Thoracic aorta (tissue), 2 donors: ENCODE measurements at regions not wholly inside any gene's neighbourhood (a gene's known extent, or its start where the extent isn't known, plus 50 kb on each side); places are given as distances from the start of the nearest gene placed in this dataset.
A peak's percentile ranks its signal among the peaks of the same experiment; 100 is the strongest.

Experiments used
- ATAC-seq: fragments of 150-250 bp; one replicate; pipeline ENCODE4 v1.8.0; 2017; ENCODE audit warnings: low read depth; ENCODE audit not compliant: insufficient number of reproducible peaks, low FRiP score
- DNase-seq: peaks from one replicate; pipeline ENCODE4 v3.0.0-alpha.2; 2020; ENCODE audit warnings: low spot score
- H3K27ac ChIP-seq, 2 donors: fragments of 200-600 bp; sonication (generic); 1 replicate in 1 of 2; 2 replicates in 1 of 2; pipeline ENCODE4 v1.5.1; 2016; ENCODE audit warnings: mild to moderate bottlenecking in 2 of 2, moderate library complexity in 2 of 2
- H3K27me3 ChIP-seq: fragments of 200-600 bp; sonication (generic); replicated peaks from 2 replicates; pipeline ENCODE4 v1.6.0; 2016; ENCODE audit warnings: mild to moderate bottlenecking; ENCODE audit not compliant: insufficient read depth
- H3K36me3 ChIP-seq: fragments of 200-600 bp; sonication (generic); one replicate; pipeline ENCODE4 v1.5.1; 2016
- H3K4me1 ChIP-seq, 2 donors: fragments of 200-600 bp; sonication (generic); 1 replicate in 1 of 2; 2 replicates in 1 of 2; pipeline versions ENCODE4 v1.5.1 to v1.6.0; 2016; ENCODE audit warnings: low read depth in 2 of 2, mild to moderate bottlenecking in 1 of 2; ENCODE audit not compliant: control insufficient read depth in 1 of 2
- H3K4me3 ChIP-seq: fragments of 200-600 bp; sonication (generic); 2 replicates; pipeline ENCODE4 v1.5.1; 2016; ENCODE audit warnings: mild to moderate bottlenecking
- H3K9me3 ChIP-seq: fragments of 200-600 bp; sonication (generic); 2 replicates; pipeline ENCODE4 v1.5.1; 2016
- CTCF ChIP-seq: fragments of 200-600 bp; sonication (generic); IDR thresholded peaks from one replicate; pipeline ENCODE4 v1.5.1; 2019; ENCODE audit warnings: antibody characterized with exemption

DNA sequence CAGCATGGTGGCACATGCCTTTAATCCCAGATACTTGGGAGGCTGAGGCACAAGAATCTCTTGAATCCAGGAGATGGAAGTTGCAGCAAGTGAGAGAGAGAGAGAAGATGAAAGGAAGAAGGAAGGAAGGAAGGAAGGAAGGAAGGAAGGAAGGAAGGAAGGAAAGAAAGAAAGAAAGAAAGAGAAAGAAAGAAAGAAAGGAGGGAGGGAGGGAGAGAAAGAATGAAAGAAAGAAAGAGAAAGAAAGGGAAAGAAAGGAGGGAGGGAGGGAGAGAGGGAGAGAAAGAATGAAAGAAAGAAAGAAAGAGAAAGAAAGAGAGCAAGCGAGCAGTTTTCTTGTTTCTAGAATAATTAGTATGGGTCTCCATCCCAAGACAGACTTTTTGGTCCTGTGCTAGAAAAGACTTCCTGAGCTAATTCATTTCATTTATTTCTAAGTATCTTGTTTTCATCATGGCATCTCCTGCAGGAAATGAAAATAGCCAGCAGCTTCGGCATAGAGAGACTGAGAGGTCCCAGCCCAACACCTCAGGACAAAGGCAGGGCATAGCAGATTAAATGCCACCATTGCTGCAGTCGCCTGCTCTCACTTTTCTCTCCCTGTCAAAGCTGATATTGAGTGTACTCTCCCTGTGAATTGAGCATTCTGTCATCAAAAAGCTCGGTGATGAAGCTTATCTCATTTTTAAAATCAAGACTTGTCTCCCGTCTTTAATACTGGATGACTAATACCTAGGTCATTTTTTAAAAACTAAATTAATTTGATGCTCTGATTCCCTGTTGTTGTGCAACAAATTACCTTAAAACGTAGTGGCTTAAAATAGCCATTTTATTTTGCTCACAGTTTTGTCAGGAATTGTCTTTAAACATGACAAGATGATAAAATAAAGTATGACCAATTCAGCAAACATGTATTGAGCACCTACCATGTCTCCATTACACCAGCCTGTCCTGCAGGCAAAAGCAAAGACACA lies 91.8 kb upstream of the ADRA1B start:
- Histone ChIP-seq H3K36me3 (no peaks in the 10 kb centered on the region), H3K27ac (no peak overlapping the region), H3K4me3 (no peak overlapping the region), H3K4me1 (peaks cover 3 to 22% of the 10 kb centered on the region in 2 donors), H3K27me3 (no peaks in the 10 kb centered on the region), H3K9me3 (no peaks in the 10 kb centered on the region)
- ATAC-seq: no peak
- DNase-seq: no peak
- TF ChIP-seq CTCF: no peak

DNA sequence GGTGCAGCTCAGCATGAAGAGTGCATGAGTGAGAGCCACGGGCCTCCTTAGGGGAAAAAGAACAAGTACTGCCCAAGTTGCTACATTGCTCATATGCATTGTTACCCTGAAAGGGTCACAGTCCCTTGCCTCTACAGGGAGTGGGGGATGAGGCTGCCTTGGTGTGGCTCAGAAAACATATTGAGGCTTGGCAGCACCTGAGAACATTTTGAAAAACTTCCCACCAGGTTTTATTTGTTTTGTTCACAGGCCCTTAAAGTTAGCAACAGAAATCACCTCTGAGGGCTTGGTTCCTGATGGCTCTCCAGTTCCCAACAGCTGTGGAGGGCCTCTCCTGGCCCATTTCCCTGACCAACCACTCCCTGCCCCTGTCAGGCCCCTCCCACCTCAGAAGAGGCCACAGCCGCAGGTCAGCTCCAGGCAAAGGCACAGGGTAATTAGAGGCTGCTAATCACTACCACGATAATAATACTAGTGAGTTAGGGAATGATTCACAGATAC lies 90.7 kb upstream of the ADRA1B start:
- Histone ChIP-seq H3K27me3 (no peaks in the 10 kb centered on the region), H3K4me3 (no peak overlapping the region), H3K4me1 (peaks cover 3 to 11% of the 10 kb centered on the region in 2 donors), H3K36me3 (no peaks in the 10 kb centered on the region), H3K27ac (peak overlapping the region in 1 of 2 donors; percentile 35), H3K9me3 (no peaks in the 10 kb centered on the region)
- no peak for DNase-seq
- TF ChIP-seq CTCF: no peak
- no peak for ATAC-seq

DNA sequence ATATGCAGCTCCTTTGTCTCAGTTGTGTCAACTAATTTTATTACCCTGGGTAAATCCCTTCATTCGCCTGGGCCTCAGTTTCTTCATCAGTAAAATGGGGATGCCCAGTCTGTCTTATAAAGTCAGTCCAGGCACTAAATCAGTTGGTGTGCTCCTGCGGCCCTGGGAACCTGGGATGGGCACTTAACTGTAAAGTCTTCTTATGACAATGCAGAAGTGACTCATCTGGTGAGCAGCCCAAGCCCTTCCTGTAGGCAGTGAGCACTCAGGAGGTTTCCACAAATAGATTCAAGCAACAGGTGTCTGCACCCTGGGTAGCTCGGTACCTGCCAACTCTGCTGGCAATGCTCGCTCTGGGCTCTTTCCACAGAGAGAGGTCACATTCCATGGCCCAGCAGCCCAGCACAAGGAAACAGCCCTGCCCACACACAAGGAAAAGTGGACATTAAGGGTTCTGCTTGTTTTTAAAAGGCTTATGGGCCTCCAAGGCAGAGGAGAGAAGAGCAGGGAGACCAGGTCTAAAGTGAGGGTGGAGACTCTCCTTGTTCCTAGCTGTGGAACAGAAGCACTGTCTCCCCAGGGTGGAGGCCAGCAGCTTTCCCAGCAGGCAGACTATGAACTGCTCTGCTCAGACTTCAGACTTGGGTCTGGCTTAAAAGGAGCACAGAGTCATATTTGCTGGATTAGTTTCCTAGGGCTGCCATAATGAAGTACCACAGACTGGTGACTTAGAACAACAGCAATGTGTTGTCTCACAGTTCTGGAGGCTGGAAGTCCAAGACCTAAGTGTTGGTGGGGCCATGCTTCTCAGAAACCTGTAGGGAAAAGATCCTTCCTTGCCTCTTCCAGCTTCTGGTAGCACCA lies 89.7 kb upstream of the ADRA1B start:
- Histone ChIP-seq H3K4me3 (no peak overlapping the region), H3K27ac (peak overlapping the region in 1 of 2 donors; percentile 35), H3K27me3 (no peaks in the 10 kb centered on the region), H3K9me3 (no peaks in the 10 kb centered on the region), H3K36me3 (no peaks in the 10 kb centered on the region), H3K4me1 (peaks cover 3 to 11% of the 10 kb centered on the region in 2 donors)
- ATAC-seq (peak; percentile 71), DNase-seq (no peak)
- TF ChIP-seq CTCF: no peak

DNA sequence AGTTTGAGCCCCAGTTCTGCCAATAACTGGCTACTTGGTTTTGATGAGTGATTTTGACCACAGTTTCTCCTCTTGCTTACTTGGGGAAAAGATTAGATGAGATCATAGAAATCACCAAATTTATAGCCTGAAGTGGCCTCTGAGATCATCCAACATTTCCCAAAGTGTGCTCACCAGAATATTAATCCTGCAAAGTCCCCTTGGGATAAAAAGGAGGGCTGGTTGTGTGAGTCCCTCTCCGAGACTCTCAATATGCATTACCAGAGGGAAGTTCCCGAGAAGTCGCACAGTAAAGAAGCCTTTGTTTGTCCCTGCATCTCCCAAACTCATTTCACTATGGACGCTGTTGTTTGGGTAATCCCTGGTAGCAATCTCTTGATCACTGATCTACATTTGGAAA lies 88.4 kb upstream of the ADRA1B start:
- H3K4me3 ChIP-seq: no peak overlapping the region
- no peak for ATAC-seq
- no peak for TF ChIP-seq CTCF
- H3K9me3 ChIP-seq: no peaks in the 10 kb centered on the region
- DNase-seq: no peak
- H3K27me3 ChIP-seq: no peaks in the 10 kb centered on the region
- peaks cover 3 to 11% of the 10 kb centered on the region in 2 donors for H3K4me1 ChIP-seq
- no peak overlapping the region for H3K27ac ChIP-seq
- H3K36me3 ChIP-seq: no peaks in the 10 kb centered on the region

GRCh38 chr5:159832073-159832472 lies 84.2 kb upstream of the ADRA1B start:
- no peaks in the 10 kb centered on the region for H3K27me3 ChIP-seq
- DNase-seq (no peak), ATAC-seq (no peak)
- H3K27ac ChIP-seq: no peak overlapping the region
- no peak for TF ChIP-seq CTCF
- no peaks in the 10 kb centered on the region for H3K9me3 ChIP-seq
- H3K4me3 ChIP-seq: no peak overlapping the region
- H3K36me3 ChIP-seq: no peaks in the 10 kb centered on the region
- H3K4me1 ChIP-seq: peaks cover 0 to 6% of the 10 kb centered on the region in 2 donors
